UCSD-AML1 (cell line): ENCODE measurements at regions not wholly inside any gene's neighbourhood (a gene's known extent, or its start where the extent isn't known, plus 50 kb on each side); places are given as distances from the start of the nearest gene placed in this dataset.
"Not testable (repeated sequence)": the region's sequence is repeated elsewhere in the genome, so short reads cannot be mapped to it uniquely, and the experiment has no call there.

Source experiments
- DNase-seq: peaks from one replicate; lab custom pipeline; 2025; ENCODE audit not compliant: unreplicated experiment; lab: John Stamatoyannopoulos, UW

DNA sequence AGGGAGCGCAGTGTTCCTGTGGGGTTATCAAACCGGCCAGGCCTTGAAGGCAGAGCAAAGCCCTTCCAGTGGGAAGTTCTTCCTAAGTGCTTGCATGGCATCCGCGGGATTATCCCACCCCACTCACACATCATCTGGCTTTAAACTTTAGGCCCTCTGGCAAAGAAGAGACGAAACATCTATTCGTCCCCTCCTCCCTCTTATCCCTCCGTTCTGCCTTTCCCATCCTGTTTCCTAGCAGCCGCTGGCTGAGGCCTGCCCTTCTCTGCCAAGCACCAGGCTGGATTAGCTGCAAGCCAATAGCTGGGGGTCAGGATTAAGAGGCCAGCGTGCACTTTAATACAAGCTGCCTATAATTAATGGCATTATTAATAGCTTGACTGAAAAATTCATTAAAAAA lies 621.0 kb downstream of the PKHD1 start:
- no peak for DNase-seq

DNA sequence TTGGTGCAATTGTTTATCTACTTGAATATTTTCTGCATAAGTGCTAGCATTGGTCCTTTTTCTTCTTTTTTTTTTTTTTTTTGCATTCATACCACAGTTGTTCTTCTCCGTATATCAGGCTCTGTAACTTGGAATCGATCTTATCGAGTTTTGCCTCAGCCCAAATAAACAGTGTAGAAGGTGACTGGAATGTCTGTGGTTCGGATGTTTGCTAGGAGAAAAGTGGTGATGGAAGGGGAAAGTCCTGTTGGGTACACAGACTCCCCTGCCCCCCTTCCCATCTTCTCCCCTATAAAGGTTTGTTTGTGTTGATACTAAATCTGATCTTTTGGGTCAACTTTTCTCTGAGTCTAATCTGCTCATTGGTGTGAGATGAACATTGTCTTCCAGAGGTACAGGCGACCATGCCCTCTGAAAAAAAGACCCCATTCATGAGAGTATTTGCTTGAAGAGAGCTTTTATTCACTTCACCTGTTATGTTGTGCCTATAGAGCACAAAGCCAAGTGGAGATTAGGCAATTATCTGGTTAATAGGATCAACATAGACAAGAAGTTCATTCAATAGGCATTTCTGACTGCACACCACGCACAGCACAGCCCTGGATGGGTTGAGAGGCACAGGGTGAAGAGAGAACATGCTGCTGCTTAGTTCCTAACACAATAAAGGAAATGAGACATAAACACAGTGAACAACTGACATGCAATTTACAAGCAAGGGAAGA lies 620.0 kb downstream of the PKHD1 start:
- no peak for DNase-seq

GRCh38 chr6:51468704-51469103 lies 618.7 kb downstream of the PKHD1 start:
- DNase-seq: no peak

- DNase-seq: no peak
Observed at GRCh38 chr6:51472745-51473487, 614.5 kb downstream of the PKHD1 start.

DNA sequence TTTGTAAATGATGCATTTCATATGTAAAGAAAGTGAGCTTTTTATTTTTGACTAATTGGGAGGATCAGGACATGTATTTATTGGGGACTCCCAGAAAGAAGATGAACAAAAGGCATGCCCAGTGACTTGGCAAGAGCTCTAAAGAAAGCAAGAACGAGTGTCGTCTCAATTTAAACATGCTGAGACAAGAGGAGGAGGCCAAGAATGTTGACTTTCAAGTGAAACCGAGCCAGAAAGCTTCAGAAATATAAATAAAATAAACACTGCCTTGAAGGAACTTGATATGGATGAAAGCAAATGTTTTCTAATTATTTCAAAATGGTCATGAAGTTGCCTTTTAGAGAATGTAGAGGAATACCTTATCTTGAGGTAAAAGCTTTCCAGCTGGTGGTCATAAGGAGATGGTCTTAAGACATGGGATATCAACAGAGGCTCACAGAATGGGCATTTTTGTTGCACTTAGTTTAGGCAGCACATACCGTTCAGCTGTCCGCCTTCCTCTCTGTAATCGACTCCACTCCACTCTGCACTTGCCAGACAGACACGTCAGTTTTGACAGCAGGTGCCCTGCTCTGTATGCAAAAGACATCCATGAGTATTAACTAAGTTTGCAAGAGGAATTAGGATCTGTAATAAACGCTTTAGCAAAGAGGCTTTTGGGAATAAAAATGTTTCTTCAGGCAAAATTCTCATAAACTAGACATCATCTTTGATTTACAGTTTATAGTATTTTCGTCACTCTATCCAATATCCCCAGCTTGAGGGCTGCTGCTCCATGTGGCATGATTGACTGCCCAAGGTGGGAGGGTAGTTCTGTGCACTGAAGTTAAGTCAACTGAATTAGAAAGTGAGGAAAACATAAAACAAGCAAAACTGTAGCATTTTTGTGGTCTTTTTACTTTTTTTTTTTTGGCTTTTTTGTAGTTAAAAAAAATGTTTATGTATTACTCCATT lies 613.1 kb downstream of the PKHD1 start:
- no peak for DNase-seq

DNA sequence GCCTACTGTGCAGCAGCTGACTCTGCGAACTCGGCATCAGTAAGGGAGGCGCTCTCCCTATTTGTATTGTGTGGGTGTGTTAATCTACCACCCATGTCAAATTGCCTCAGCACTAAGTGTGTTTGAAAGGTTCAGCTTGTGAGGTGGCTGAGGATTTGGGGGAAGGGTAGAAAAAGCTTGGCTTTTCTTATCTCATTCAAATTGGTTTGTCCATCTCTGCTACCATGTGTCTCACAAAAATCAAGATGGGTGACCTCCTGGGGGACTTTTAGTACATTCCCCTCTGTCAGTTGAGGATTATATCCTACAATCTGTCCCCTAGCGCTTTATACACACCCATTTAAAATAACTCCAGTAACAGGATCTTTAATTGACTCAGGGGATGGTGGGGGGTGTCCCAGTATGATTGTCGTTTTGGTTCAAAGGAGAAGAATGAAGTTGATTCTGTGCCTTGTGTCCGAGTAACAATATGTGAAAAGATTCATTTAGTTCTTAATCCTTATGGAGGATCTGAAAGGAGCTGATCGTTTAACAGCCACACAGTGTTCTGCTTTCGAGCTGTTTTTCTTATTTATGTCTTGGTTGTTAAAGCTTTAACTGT lies 609.6 kb downstream of the PKHD1 start:
- no peak for DNase-seq

- no peak for DNase-seq
Observed at GRCh38 chr6:51479296-51479695, 608.1 kb downstream of the PKHD1 start.

GRCh38 chr6:51480040-51480439 lies 607.4 kb downstream of the PKHD1 start:
- DNase-seq: no peak

DNA sequence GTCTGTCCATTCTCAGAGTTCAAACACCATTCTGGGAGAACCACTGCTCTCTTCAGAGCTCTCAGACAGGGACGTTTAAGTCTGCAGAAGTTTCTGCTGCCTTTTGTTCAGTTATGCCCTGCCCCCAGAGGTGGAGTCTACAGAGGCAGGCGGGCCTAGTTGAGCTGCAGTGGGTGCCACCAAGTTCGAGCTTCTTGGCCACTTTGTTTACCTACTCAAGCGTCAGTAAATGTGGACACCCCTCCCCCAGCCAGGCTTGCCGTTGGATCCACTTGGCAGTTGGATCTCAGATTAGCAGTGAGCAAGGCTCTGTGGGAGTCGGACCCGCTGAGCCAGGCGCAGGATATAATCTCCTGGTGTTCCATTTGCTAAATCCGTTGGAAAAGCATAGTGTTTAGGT lies 601.5 kb downstream of the PKHD1 start:
- not testable (repeated sequence) for DNase-seq

GRCh38 chr6:51487937-51488336 lies 599.5 kb downstream of the PKHD1 start:
- DNase-seq: no peak

DNA sequence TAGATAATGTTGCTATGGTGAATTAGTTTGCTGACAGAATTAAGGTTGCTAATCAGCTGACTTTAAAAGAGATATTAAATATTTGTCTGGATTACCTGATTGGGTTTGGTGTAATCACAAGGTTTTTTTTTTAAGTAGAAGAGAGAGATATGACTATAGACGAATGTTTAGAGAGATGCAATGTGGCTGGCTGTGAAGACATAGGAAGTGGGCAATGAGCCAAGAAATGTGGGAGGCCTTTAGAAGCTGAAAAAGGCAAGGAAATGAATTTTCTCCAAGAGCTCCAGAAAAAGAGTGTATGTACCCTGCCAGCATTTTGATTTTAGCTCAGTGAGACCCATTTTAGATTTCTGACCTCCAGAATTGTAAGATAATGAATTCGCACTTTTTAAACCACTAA lies 598.3 kb downstream of the PKHD1 start:
- DNase-seq: no peak

GRCh38 chr6:51490101-51490500 lies 597.3 kb downstream of the PKHD1 start:
- no peak for DNase-seq

DNA sequence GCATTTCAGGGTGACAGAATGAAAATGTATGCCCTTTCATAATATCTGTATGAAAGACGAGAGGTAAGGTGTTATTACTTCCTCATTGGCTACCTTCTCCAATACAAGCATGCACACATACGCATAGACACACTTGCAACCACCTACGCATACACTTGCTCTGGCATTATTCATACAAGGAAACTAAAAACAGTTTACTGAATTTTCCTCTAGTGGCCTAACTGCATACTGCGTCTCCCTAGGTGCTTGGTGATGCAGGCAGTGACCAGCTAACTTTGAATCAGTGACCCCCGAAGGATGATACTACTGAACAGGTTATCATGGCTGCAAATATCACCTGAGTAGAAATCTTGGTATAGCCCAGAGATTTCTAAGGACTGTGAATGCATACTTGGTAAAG lies 593.1 kb downstream of the PKHD1 start:
- no peak for DNase-seq

GRCh38 chr6:51495096-51495495 lies 592.3 kb downstream of the PKHD1 start:
- DNase-seq: no peak

DNA sequence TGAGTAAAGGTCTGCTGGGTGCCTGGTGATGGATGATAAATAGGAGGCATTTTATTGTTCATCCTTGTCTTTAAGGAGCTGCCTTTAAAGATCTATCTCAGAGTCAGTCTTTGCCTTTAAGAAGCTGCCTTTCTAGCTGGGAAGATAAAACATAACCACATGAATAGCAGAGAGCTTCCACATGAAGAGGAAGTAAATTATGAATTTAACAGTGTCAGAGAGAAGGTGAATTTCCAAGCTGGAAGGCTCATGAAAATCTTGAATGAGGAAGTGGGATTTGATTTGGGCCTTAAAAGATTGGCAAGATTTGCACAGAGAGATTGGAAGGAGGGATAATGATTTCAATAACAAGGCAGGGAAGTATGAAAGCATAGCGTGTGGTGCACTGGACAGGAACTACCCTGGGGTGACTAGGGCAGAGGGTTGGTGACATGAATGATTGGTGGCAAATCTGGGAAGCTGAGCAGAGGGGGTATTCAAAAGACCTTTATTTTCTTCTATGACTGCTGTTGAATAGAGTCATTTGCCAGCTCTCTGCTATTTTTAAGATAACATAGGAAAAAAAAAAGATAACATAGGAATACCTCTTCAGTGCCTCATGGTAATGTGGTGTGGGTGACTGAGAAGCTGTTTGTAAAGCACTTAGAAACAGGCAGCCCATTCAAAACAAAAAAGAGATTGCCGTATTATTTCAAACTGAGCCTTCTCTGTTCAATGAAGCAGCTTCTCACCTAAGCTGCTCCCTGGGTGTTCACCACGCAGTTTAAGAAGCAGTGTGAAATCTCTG lies 591.6 kb downstream of the PKHD1 start:
- no peak for DNase-seq

- DNase-seq: no peak
Observed at GRCh38 chr6:51502996-51503395, 584.4 kb downstream of the PKHD1 start.

DNA sequence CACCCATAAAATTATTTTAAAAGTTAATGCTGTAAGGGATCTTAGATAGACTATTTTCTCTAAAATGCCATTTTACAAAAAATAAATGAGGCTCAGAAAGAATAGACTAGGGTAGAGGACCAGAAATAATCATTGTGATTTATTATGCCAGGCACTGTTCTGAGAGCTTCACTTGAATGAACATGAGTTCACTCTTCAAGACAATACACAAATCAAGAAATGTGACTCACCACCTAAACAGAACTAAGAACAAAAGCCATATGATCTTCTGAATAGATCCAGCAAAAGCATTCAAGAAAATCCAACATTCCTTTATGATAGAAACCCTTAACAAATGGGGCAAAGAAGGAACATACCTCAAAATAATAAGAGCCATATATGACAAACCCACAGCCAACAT lies 582.0 kb downstream of the PKHD1 start:
- DNase-seq: no peak

DNA sequence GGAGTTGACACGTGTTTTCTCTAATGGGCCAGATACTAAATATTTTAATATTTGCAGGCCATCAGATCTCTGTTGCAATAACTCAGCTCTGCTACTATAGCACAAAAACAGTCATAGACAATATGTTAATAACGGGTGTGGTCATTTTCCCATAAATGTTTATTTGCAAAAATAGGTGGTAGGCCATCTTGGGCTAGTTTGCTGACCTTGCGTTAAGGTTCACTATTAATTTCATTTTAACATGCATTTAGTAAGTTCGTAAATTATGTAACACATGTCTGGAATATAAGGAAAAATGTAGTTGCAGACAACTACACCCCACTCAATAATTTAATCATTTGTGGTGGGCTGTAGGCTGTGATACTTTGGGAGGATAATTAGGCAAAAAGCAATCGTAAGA lies 577.8 kb downstream of the PKHD1 start:
- DNase-seq: no peak

GRCh38 chr6:51511081-51511480 lies 576.3 kb downstream of the PKHD1 start:
- DNase-seq: no peak
